DND-41 (cell line): ENCODE measurements at regions not wholly inside any gene's neighbourhood (a gene's known extent, or its start where the extent isn't known, plus 50 kb on each side); places are given as distances from the start of the nearest gene placed in this dataset.

ENCODE experiments used
- ATAC-seq: fragments of 200-7000 bp; cut with Tn5 transposase; 3 replicates; pipeline ENCODE4 v1.9.1; 2021; ENCODE audit warnings: low read depth; ENCODE audit not compliant: insufficient read depth
- DNase-seq: peaks from one replicate; pipeline ENCODE4 v3.0.0-alpha.2; 2020
- H2AFZ ChIP-seq: 2 replicates; pipeline ENCODE4 v1.6.0; 2012; ENCODE audit warnings: low read depth, low read length
- H3K27ac ChIP-seq: 2 replicates; pipeline ENCODE4 v1.5.1; 2012; ENCODE audit warnings: low read length, inconsistent platforms
- H3K27me3 ChIP-seq: fragments of 200-600 bp; sonication (generic); 2 replicates; pipeline ENCODE4 v1.6.0; 2012; ENCODE audit warnings: low read length, mild to moderate bottlenecking, inconsistent platforms; ENCODE audit not compliant: insufficient read depth, poor library complexity
- H3K36me3 ChIP-seq: 2 replicates; pipeline ENCODE4 v1.5.1; 2012; ENCODE audit warnings: low read length, inconsistent platforms; ENCODE audit not compliant: insufficient read depth
- H3K4me1 ChIP-seq: 2 replicates; pipeline ENCODE4 v1.5.1; 2012; ENCODE audit warnings: mild to moderate bottlenecking, low read length; ENCODE audit not compliant: insufficient read depth
- H3K4me2 ChIP-seq: 2 replicates; pipeline ENCODE4 v1.6.0; 2012; ENCODE audit warnings: mild to moderate bottlenecking, moderate library complexity, low read length, inconsistent platforms; ENCODE audit not compliant: insufficient read depth
- H3K4me3 ChIP-seq, 2 experiments: fragments of 200-600 bp in 1 of 2; shearing (Covaris generic) in 1 of 2; 2 replicates each; pipeline ENCODE4 v1.5.1; 2012 to 2016; ENCODE audit warnings: inconsistent platforms in 2 of 2, low read length in 2 of 2, mild to moderate bottlenecking in 2 of 2, low read depth in 1 of 2, moderate library complexity in 1 of 2
- H3K79me2 ChIP-seq: 2 replicates; pipeline ENCODE4 v1.6.0; 2012; ENCODE audit warnings: low read length, inconsistent platforms; ENCODE audit not compliant: insufficient read depth
- H3K9ac ChIP-seq: 2 replicates; pipeline ENCODE4 v1.6.0; 2012; ENCODE audit warnings: low read depth, mild to moderate bottlenecking, inconsistent platforms, low read length, moderate library complexity
- H3K9me3 ChIP-seq: 2 replicates; pipeline ENCODE4 v1.5.1; 2012; ENCODE audit warnings: low read length, moderate library complexity, mild to moderate bottlenecking, inconsistent platforms; ENCODE audit not compliant: insufficient read depth, severe bottlenecking
- H4K20me1 ChIP-seq: 2 replicates; pipeline ENCODE4 v1.6.0; 2012; ENCODE audit warnings: low read length; ENCODE audit not compliant: insufficient read depth
- EZH2 ChIP-seq: IDR thresholded peaks from 3 replicates; pipeline ENCODE4 v1.6.1; 2012; ENCODE audit warnings: borderline replicate concordance, low read depth, mild to moderate bottlenecking, moderate library complexity, low read length, inconsistent platforms; ENCODE audit not compliant: severe bottlenecking
- TF ChIP-seq, protein P1 (sequence below): IDR thresholded peaks from 2 replicates; pipeline ENCODE4 v1.5.1; 2012; ENCODE audit warnings: borderline replicate concordance, low read length, moderate library complexity, mild to moderate bottlenecking; ENCODE audit not compliant: poor library complexity, severe bottlenecking; ENCODE audit errors: extremely low read depth

GRCh38 chr4:133776961-133777360 lies 424.6 kb downstream of the PABPC4L start:
- no peak overlapping the region for H3K9ac ChIP-seq
- ATAC-seq, result no peak
- H3K79me2 ChIP-seq, result no peaks in the 10 kb centered on the region
- no peaks in the 10 kb centered on the region for H3K27me3 ChIP-seq
- no peak overlapping the region for H2AFZ ChIP-seq
- no peaks in the 10 kb centered on the region for H3K36me3 ChIP-seq
- no peak overlapping the region for H3K27ac ChIP-seq
- no peak overlapping the region for H3K4me3 ChIP-seq
- H3K9me3 ChIP-seq, result peaks cover 11% of the 10 kb centered on the region
- no peaks in the 10 kb centered on the region for H4K20me1 ChIP-seq
- no peaks in the 10 kb centered on the region for H3K4me1 ChIP-seq
- H3K4me2 ChIP-seq, result no peak overlapping the region
- no peak for DNase-seq
- TF ChIP-seq, protein P1, sequence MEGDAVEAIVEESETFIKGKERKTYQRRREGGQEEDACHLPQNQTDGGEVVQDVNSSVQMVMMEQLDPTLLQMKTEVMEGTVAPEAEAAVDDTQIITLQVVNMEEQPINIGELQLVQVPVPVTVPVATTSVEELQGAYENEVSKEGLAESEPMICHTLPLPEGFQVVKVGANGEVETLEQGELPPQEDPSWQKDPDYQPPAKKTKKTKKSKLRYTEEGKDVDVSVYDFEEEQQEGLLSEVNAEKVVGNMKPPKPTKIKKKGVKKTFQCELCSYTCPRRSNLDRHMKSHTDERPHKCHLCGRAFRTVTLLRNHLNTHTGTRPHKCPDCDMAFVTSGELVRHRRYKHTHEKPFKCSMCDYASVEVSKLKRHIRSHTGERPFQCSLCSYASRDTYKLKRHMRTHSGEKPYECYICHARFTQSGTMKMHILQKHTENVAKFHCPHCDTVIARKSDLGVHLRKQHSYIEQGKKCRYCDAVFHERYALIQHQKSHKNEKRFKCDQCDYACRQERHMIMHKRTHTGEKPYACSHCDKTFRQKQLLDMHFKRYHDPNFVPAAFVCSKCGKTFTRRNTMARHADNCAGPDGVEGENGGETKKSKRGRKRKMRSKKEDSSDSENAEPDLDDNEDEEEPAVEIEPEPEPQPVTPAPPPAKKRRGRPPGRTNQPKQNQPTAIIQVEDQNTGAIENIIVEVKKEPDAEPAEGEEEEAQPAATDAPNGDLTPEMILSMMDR, result no peak
- TF ChIP-seq EZH2, result no peak

GRCh38 chr4:133776503-133776902 lies 425.1 kb downstream of the PABPC4L start:
- Histone ChIP-seq H3K4me1 (no peaks in the 10 kb centered on the region), H4K20me1 (no peaks in the 10 kb centered on the region), H2AFZ (no peak overlapping the region), H3K9ac (no peak overlapping the region), H3K4me3 (no peak overlapping the region), H3K36me3 (no peaks in the 10 kb centered on the region), H3K79me2 (no peaks in the 10 kb centered on the region), H3K27ac (no peak overlapping the region), H3K4me2 (no peak overlapping the region), H3K9me3 (peaks cover 15% of the 10 kb centered on the region), H3K27me3 (no peaks in the 10 kb centered on the region)
- TF ChIP-seq EZH2, result no peak
- TF ChIP-seq, protein P1, result no peak
- DNase-seq (no peak), ATAC-seq (no peak)

GRCh38 chr4:133775881-133776280 lies 425.7 kb downstream of the PABPC4L start:
- H3K9ac ChIP-seq, result no peak overlapping the region

More at GRCh38 chr4:133775881-133776280, 425.7 kb downstream of the PABPC4L start:
- Histone ChIP-seq H3K4me2 (no peak overlapping the region), H3K9me3 (peaks cover 21% of the 10 kb centered on the region), H3K4me3 (no peak overlapping the region), H3K27me3 (no peaks in the 10 kb centered on the region), H3K27ac (no peak overlapping the region), H4K20me1 (no peaks in the 10 kb centered on the region), H3K4me1 (no peaks in the 10 kb centered on the region), H2AFZ (no peak overlapping the region), H3K36me3 (no peaks in the 10 kb centered on the region), H3K79me2 (no peaks in the 10 kb centered on the region)
- DNase-seq, result no peak
- ATAC-seq, result no peak
- TF ChIP-seq, protein P1, result no peak
- TF ChIP-seq EZH2, result no peak
